ENCODE measurements at regions not wholly inside any gene's neighbourhood (a gene's known extent, or its start where the extent isn't known, plus 50 kb on each side); places are given as distances from the start of the nearest gene placed in this dataset.
"Not testable (repeated sequence)": the region's sequence is repeated elsewhere in the genome, so short reads cannot be mapped to it uniquely, and the experiment has no call there.

GRCh38 chr1:118811156-118811555, 177.0 kb downstream of the TBX15 start:
- no TSS peak for BruUV-seq (replicated peaks)
- ChIA-PET CTCF (ENCODE audit: unreplicated experiment) (no interaction called here), POLR2A (no interaction called here)
- H3K9me3 ChIP-seq (ENCODE audit: low read length), result no peaks in the 10 kb centered on the region
- H2AFZ ChIP-seq (ENCODE audit: low read length), result no peak overlapping the region
- H3K4me1 ChIP-seq (ENCODE audit: insufficient read depth, low read length, poor library complexity, severe bottlenecking), result no peaks in the 10 kb centered on the region
- H4K20me1 ChIP-seq (ENCODE audit: insufficient read depth, low read length), result no peaks in the 10 kb centered on the region
- no peak overlapping the region for H3K4me2 ChIP-seq (ENCODE audit: low read length)
- H3K36me3 ChIP-seq (ENCODE audit: insufficient read depth, low read length), result no peaks in the 10 kb centered on the region
- no peak overlapping the region for H3K4me3 ChIP-seq (ENCODE audit: low read depth, low read length, poor library complexity, severe bottlenecking)
- H3K79me2 ChIP-seq (ENCODE audit: insufficient read depth, low read depth, low read length), result no peaks in the 10 kb centered on the region
- intact Hi-C loops (cut with micrococcal nuclease; ENCODE audit: unreplicated experiment), result no loop called here
- H3K9me2 ChIP-seq (ENCODE audit: insufficient read depth, low read length), result no peaks in the 10 kb centered on the region
- TF ChIP-seq, protein P1, sequence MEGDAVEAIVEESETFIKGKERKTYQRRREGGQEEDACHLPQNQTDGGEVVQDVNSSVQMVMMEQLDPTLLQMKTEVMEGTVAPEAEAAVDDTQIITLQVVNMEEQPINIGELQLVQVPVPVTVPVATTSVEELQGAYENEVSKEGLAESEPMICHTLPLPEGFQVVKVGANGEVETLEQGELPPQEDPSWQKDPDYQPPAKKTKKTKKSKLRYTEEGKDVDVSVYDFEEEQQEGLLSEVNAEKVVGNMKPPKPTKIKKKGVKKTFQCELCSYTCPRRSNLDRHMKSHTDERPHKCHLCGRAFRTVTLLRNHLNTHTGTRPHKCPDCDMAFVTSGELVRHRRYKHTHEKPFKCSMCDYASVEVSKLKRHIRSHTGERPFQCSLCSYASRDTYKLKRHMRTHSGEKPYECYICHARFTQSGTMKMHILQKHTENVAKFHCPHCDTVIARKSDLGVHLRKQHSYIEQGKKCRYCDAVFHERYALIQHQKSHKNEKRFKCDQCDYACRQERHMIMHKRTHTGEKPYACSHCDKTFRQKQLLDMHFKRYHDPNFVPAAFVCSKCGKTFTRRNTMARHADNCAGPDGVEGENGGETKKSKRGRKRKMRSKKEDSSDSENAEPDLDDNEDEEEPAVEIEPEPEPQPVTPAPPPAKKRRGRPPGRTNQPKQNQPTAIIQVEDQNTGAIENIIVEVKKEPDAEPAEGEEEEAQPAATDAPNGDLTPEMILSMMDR (conservative IDR thresholded peaks at IDR 0.05; ENCODE audit: low read length), result no peak
- TF ChIP-seq EZH2phosphoT487 (IDR thresholded peaks at IDR 0.05; ENCODE audit: borderline replicate concordance, low read depth, low read length), result no peak
- H3K27ac ChIP-seq (ENCODE audit: low read depth, low read length, poor library complexity, severe bottlenecking), result no peak overlapping the region
- no peak for DNase-seq (ENCODE audit: low spot score)

GRCh38 chr1:118809586-118809985, 178.6 kb downstream of the TBX15 start:
- intact Hi-C loops (cut with micrococcal nuclease; ENCODE audit: unreplicated experiment), result no loop called here
- H3K4me2 ChIP-seq (ENCODE audit: low read length), result no peak overlapping the region
- POLR2A ChIA-PET, result no interaction called here
- no peaks in the 10 kb centered on the region for H3K9me3 ChIP-seq (ENCODE audit: low read length)
- no peak overlapping the region for H3K4me3 ChIP-seq (ENCODE audit: low read depth, low read length, poor library complexity, severe bottlenecking)
- H3K9me2 ChIP-seq (ENCODE audit: insufficient read depth, low read length), result no peaks in the 10 kb centered on the region
- H2AFZ ChIP-seq (ENCODE audit: low read length), result no peak overlapping the region
- H3K4me1 ChIP-seq (ENCODE audit: insufficient read depth, low read length, poor library complexity, severe bottlenecking), result no peaks in the 10 kb centered on the region
- DNase-seq (ENCODE audit: low spot score), result no peak
- BruUV-seq (replicated peaks), result no TSS peak
- no peaks in the 10 kb centered on the region for H3K36me3 ChIP-seq (ENCODE audit: insufficient read depth, low read length)
- H3K27ac ChIP-seq (ENCODE audit: low read depth, low read length, poor library complexity, severe bottlenecking), result no peak overlapping the region
- TF ChIP-seq, protein P1 (conservative IDR thresholded peaks at IDR 0.05; ENCODE audit: low read length), result no peak
- H4K20me1 ChIP-seq (ENCODE audit: insufficient read depth, low read length), result no peaks in the 10 kb centered on the region
- no peaks in the 10 kb centered on the region for H3K79me2 ChIP-seq (ENCODE audit: insufficient read depth, low read depth, low read length)
- CTCF ChIA-PET (ENCODE audit: unreplicated experiment), result no interaction called here

DNA sequence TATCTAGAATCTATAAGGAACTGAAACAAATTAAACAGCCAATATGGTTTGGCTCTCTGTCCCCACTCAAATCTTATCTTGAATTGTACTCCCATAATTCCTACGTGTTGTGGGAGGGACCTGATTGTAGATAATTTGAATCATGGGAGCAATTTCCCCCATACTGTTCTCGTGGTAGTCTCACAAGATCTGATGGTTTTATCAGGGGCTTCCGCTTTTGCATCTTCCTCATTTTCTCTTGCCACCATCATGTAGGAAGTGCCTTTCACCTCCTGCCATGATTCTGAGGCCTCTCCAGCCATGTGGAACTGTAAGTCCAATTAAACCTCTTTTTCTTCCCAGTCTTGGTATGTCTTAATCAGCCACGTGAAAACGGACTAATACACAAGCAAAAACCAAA, 185.0 kb downstream of the TBX15 start:
- BruUV-seq (replicated peaks); H3K79me2 ChIP-seq (ENCODE audit: insufficient read depth, low read depth, low read length); H2AFZ ChIP-seq (ENCODE audit: low read length); DNase-seq (ENCODE audit: low spot score); H3K4me3 ChIP-seq (ENCODE audit: low read depth, low read length, poor library complexity, severe bottlenecking); POLR2A ChIA-PET; H4K20me1 ChIP-seq (ENCODE audit: insufficient read depth, low read length); H3K9me3 ChIP-seq (ENCODE audit: low read length); CTCF ChIA-PET (ENCODE audit: unreplicated experiment); H3K36me3 ChIP-seq (ENCODE audit: insufficient read depth, low read length); H3K27ac ChIP-seq (ENCODE audit: low read depth, low read length, poor library complexity, severe bottlenecking); H3K9me2 ChIP-seq (ENCODE audit: insufficient read depth, low read length); H3K4me1 ChIP-seq (ENCODE audit: insufficient read depth, low read length, poor library complexity, severe bottlenecking); H3K4me2 ChIP-seq (ENCODE audit: low read length); intact Hi-C loops (cut with micrococcal nuclease; ENCODE audit: unreplicated experiment): not testable (repeated sequence)

All from OCI-LY7 (cell line).